Hepatocyte (in vitro differentiated cells): ENCODE measurements at regions not wholly inside any gene's neighbourhood (a gene's known extent, or its start where the extent isn't known, plus 50 kb on each side); places are given as distances from the start of the nearest gene placed in this dataset.

Experiments used
- DNase-seq: peaks from one replicate; pipeline ENCODE4 v3.0.0-alpha.2; 2016; ENCODE audit warnings: low spot score
- H2AFZ ChIP-seq: fragments of 200-600 bp; sonication (generic); 2 replicates; pipeline ENCODE4 v1.6.0; 2016; ENCODE audit warnings: antibody characterized with exemption, mild to moderate bottlenecking
- H3K27ac ChIP-seq: fragments of 200-600 bp; sonication (generic); 2 replicates; pipeline ENCODE4 v1.5.1; 2016; ENCODE audit warnings: mild to moderate bottlenecking
- H3K27me3 ChIP-seq: fragments of 200-600 bp; sonication (generic); 2 replicates; pipeline ENCODE4 v1.6.1; 2016
- H3K36me3 ChIP-seq: fragments of 200-600 bp; sonication (generic); replicated peaks from 2 replicates; pipeline ENCODE4 v1.5.1; 2016; ENCODE audit warnings: low read depth; ENCODE audit not compliant: insufficient read depth
- H3K4me1 ChIP-seq: fragments of 200-600 bp; sonication (generic); 2 replicates; pipeline ENCODE4 v1.5.1; 2016; ENCODE audit warnings: mild to moderate bottlenecking, moderate library complexity; ENCODE audit not compliant: insufficient read depth
- H3K4me2 ChIP-seq: fragments of 200-600 bp; sonication (generic); 2 replicates; pipeline ENCODE4 v1.6.0; 2016
- H3K4me3 ChIP-seq: fragments of 200-600 bp; sonication (generic); 2 replicates; pipeline ENCODE4 v1.5.1; 2016; ENCODE audit warnings: mild to moderate bottlenecking
- H3K79me2 ChIP-seq: fragments of 200-600 bp; sonication (generic); 2 replicates; pipeline ENCODE4 v1.6.0; 2017; ENCODE audit warnings: mild to moderate bottlenecking
- H3K9me2 ChIP-seq: fragments of 200-600 bp; sonication (generic); replicated peaks from 2 replicates; pipeline ENCODE4 v1.6.0; 2017; ENCODE audit warnings: mild to moderate bottlenecking; ENCODE audit not compliant: insufficient read depth
- H3K9me3 ChIP-seq: fragments of 200-600 bp; sonication (generic); 2 replicates; pipeline ENCODE4 v1.5.1; 2016; ENCODE audit warnings: low read depth, mild to moderate bottlenecking
- H4K20me1 ChIP-seq: fragments of 200-600 bp; sonication (generic); 2 replicates; pipeline ENCODE4 v1.6.0; 2016; ENCODE audit warnings: mild to moderate bottlenecking; ENCODE audit not compliant: insufficient read depth, poor library complexity, severe bottlenecking
- EZH2 ChIP-seq: fragments of 200-600 bp; sonication (generic); IDR thresholded peaks from 2 replicates; pipeline ENCODE4 v1.6.1; 2016; ENCODE audit warnings: antibody characterized with exemption, mild to moderate bottlenecking, borderline replicate concordance
- EZH2phosphoT487 ChIP-seq: fragments of 200-600 bp; sonication (generic); IDR thresholded peaks from one replicate; pipeline ENCODE4 v1.6.1; 2018; ENCODE audit warnings: antibody characterized with exemption, mild to moderate bottlenecking, low read depth, moderate library complexity; ENCODE audit not compliant: unreplicated experiment, severe bottlenecking
- WGBS: methylation state at CpG from one replicate; pipeline ENCODE4 v1.1.6; 2016; ENCODE audit warnings: low lambda C conversion rate; ENCODE audit errors: missing lambda C conversion rate; 5-methylcytosine and 5-hydroxymethylcytosine counted together
- TF ChIP-seq, protein P1 (sequence below): fragments of 200-600 bp; sonication (generic); IDR thresholded peaks from 2 replicates; pipeline ENCODE4 v1.5.1; 2016; ENCODE audit warnings: antibody characterized with exemption, mild to moderate bottlenecking; ENCODE audit not compliant: poor library complexity

DNA sequence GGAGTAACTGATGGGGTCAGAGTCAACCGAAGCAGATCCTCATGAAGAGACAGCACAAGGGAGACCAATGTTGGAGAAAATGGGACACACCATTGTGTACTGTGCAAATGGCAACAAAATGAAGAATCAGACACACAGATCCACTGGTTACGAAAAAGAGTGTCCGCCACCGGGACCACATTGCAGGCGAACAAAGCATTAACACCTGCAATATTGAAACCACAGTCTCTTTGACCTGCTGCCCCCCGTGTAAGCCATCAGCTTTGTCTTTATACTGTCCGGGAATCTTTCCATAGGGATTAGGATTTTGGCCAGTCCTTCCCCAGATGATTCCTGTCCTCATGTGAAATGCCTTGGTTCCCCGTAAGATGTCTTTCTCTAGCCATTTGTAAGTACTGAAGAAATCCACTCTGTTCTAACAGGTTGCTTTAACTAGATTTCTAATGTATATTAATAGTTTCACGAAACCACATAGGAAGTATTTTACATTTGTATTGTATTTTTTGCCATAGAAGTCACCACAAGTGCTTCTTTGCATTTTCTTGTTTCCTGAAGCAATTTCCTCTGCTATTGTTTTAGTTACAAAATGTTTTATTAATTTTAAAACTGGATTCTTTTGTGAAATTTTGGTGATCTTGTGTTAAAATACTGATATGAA is 140.8 kb upstream of the NFE2L3 start:
- no peak overlapping the region for H3K27ac ChIP-seq
- no peaks in the 10 kb centered on the region for H3K36me3 ChIP-seq
- H3K4me1 ChIP-seq: peaks cover 14% of the 10 kb centered on the region
- DNase-seq: no peak
- no peak overlapping the region for H3K4me3 ChIP-seq
- no peaks in the 10 kb centered on the region for H3K79me2 ChIP-seq
- TF ChIP-seq, protein P1, sequence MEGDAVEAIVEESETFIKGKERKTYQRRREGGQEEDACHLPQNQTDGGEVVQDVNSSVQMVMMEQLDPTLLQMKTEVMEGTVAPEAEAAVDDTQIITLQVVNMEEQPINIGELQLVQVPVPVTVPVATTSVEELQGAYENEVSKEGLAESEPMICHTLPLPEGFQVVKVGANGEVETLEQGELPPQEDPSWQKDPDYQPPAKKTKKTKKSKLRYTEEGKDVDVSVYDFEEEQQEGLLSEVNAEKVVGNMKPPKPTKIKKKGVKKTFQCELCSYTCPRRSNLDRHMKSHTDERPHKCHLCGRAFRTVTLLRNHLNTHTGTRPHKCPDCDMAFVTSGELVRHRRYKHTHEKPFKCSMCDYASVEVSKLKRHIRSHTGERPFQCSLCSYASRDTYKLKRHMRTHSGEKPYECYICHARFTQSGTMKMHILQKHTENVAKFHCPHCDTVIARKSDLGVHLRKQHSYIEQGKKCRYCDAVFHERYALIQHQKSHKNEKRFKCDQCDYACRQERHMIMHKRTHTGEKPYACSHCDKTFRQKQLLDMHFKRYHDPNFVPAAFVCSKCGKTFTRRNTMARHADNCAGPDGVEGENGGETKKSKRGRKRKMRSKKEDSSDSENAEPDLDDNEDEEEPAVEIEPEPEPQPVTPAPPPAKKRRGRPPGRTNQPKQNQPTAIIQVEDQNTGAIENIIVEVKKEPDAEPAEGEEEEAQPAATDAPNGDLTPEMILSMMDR: no peak
- TF ChIP-seq EZH2phosphoT487: no peak
- no peak for TF ChIP-seq EZH2
- 94% methylated on average over 9 of the region's 9 CpGs for WGBS
- H3K27me3 ChIP-seq: no peaks in the 10 kb centered on the region
- no peak overlapping the region for H3K4me2 ChIP-seq
- H3K9me3 ChIP-seq: peaks cover under 1% of the 10 kb centered on the region
- H3K9me2 ChIP-seq: no peaks in the 10 kb centered on the region
- no peak overlapping the region for H2AFZ ChIP-seq
- no peaks in the 10 kb centered on the region for H4K20me1 ChIP-seq

DNA sequence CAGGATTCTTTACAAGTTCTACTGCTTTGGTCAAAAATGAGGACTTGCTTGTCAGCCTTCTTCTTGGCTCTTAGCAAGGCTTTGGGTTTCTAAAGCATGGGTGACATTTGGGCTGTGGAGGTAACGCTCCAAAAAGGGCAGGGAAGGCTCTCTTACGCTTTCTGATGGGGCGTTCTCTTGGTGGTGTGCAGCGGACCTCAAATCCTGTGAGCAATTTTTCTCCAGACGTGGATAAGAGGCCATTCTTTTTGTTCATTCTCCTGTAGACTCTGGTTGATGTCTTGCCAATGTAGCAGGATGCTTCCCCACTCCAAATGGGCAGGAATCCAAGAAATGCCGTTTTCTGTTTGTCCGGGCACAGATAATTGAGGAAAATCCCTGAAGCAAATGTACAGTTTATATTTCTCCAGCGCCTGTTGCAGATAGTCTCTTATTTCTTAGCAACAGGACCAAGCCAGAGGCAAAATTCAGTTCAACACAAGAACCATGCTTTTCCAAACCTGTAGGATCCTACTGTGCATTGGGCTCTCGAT is 138.4 kb upstream of the NFE2L3 start:
- H3K4me1 ChIP-seq: peaks cover 4% of the 10 kb centered on the region
- H3K27ac ChIP-seq: no peak overlapping the region
- no peaks in the 10 kb centered on the region for H3K36me3 ChIP-seq
- no peak for TF ChIP-seq EZH2
- TF ChIP-seq EZH2phosphoT487: no peak
- TF ChIP-seq, protein P1: no peak
- H4K20me1 ChIP-seq: no peaks in the 10 kb centered on the region
- H2AFZ ChIP-seq: no peak overlapping the region
- peaks cover 4% of the 10 kb centered on the region for H3K9me3 ChIP-seq
- 63% methylated on average over 9 of the region's 9 CpGs for WGBS
- no peak overlapping the region for H3K4me3 ChIP-seq
- no peaks in the 10 kb centered on the region for H3K79me2 ChIP-seq
- no peak overlapping the region for H3K4me2 ChIP-seq
- no peaks in the 10 kb centered on the region for H3K27me3 ChIP-seq
- H3K9me2 ChIP-seq: no peaks in the 10 kb centered on the region
- peak; percentile 36 for DNase-seq

DNA sequence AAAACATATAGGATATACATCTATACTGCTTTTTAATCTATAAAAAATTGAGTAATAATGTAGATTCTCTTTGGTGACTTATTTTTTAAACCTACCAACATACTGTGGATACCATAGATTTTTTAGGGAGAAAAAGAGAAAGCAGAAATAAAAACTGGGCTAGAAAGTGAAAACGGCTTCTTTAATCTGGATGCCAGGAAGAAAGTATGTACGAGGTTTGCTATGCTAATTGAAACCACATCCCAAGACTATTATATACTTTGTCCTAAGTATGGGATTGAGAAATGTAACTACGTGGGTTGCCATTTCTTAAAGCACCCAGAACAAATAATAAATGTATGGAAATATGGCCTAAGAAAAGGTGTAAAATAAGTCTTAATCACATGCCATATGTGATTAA is 129.0 kb upstream of the NFE2L3 start:
- Histone ChIP-seq H3K4me3 (no peak overlapping the region), H3K9me3 (no peaks in the 10 kb centered on the region), H3K27ac (no peak overlapping the region), H4K20me1 (no peaks in the 10 kb centered on the region), H3K9me2 (no peaks in the 10 kb centered on the region), H3K4me2 (no peak overlapping the region), H2AFZ (no peak overlapping the region), H3K79me2 (no peaks in the 10 kb centered on the region), H3K36me3 (no peaks in the 10 kb centered on the region), H3K27me3 (no peaks in the 10 kb centered on the region), H3K4me1 (no peaks in the 10 kb centered on the region)
- WGBS: 73% methylated on average over 3 of the region's 3 CpGs
- no peak for TF ChIP-seq EZH2
- TF ChIP-seq EZH2phosphoT487: no peak
- TF ChIP-seq, protein P1: no peak
- DNase-seq: no peak

DNA sequence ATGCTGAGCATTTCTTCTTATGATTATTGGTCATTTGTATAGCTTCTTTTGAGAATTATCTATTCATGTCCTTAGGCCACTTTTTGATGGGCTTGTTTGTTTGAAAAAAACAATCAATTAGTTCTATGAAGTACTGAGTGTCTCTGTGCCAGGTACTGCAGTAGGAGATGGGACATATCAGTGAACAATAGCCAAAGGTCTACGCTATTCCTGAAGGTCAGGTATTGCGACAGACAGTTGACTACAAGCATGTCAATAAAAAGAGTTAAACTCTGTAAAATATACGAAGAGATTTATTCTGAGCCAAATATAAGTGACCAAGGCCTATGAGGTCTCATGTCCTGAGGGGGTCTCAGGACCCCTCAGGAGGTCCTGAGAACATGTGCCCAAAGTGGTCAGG is 122.1 kb upstream of the NFE2L3 start:
- 82% methylated on average over 3 of the region's 3 CpGs for WGBS
- Histone ChIP-seq H3K4me3 (no peak overlapping the region), H4K20me1 (no peaks in the 10 kb centered on the region), H3K4me2 (no peak overlapping the region), H3K4me1 (no peaks in the 10 kb centered on the region), H3K79me2 (no peaks in the 10 kb centered on the region), H3K27me3 (no peaks in the 10 kb centered on the region), H2AFZ (no peak overlapping the region), H3K9me3 (no peaks in the 10 kb centered on the region), H3K36me3 (no peaks in the 10 kb centered on the region), H3K9me2 (no peaks in the 10 kb centered on the region), H3K27ac (no peak overlapping the region)
- DNase-seq: no peak
- no peak for TF ChIP-seq EZH2phosphoT487
- no peak for TF ChIP-seq EZH2
- TF ChIP-seq, protein P1: no peak
